Mucosa of descending colon (tissue), 3 donors: ENCODE measurements at regions not wholly inside any gene's neighbourhood (a gene's known extent, or its start where the extent isn't known, plus 50 kb on each side); places are given as distances from the start of the nearest gene placed in this dataset.
"Not testable (repeated sequence)": the region's sequence is repeated elsewhere in the genome, so short reads cannot be mapped to it uniquely, and the experiment has no call there.

Source experiments
- ATAC-seq: fragments of 200-7000 bp; cut with Tn5 transposase; one replicate; pipeline ENCODE4 v1.9.1; 2020; ENCODE audit warnings: mild to moderate bottlenecking, moderate library complexity
- DNase-seq, 3 donors: peaks; one replicate each; pipeline ENCODE4 v3.0.0-alpha.2; 2020
- H3K36me3 ChIP-seq: fragments of 200-600 bp; one replicate; pipeline ENCODE4 v1.8.0; 2021; ENCODE audit warnings: low read depth, mild to moderate bottlenecking
- H3K4me1 ChIP-seq: fragments of 200-600 bp; one replicate; pipeline ENCODE4 v1.8.0; 2021; ENCODE audit warnings: low read depth, mild to moderate bottlenecking
- H3K4me3 ChIP-seq: fragments of 200-600 bp; one replicate; pipeline ENCODE4 v1.8.0; 2021; ENCODE audit warnings: mild to moderate bottlenecking
- H3K9me3 ChIP-seq: fragments of 200-600 bp; one replicate; pipeline ENCODE4 v1.8.0; 2021; ENCODE audit warnings: mild to moderate bottlenecking
- intact Hi-C, 2 donors: fragments of 100-400 bp; cut with DNase I in 1 of 2; cut with micrococcal nuclease in 1 of 2; formaldehyde crosslinking; loops; one replicate each; pipeline versions ENCODE4 v1.11.0 to v1.11.1; 2022; cut with DNase I, micrococcal nuclease
- TF ChIP-seq, protein P1 (sequence below): fragments of 200-600 bp; IDR thresholded peaks from one replicate; pipeline ENCODE4 v1.8.0; 2022; ENCODE audit warnings: antibody characterized with exemption, mild to moderate bottlenecking
- donor health status: DM: no; HTN: no; CAD: no; lungs with moderate emphysema.
- donor health status: DM: no; HTN: no; CAD: no.
- donor health status: DM: no; HTN: yes; CAD: no.

DNA sequence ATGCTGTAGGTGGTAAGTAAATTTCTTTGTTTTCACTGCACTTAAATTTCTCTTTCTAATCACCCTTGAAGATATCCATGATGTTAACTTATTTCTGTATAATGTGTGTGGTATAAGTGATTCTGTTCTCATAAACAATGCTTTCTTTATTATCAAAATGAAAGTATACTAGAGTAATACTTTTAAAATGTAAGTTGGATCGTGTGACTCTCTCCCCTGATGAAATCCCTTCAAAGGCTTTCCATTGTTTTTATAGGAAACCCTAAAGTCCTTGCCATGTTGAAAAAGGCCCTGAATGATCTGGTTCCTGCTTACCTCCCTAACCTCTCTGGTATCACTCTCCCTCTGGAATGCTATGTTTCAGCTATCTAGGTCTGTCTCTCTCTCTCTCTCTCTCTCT, 191.1 kb upstream of the LHX8 start:
- ATAC-seq (no peak), DNase-seq (no peak)
- Histone ChIP-seq H3K9me3 (peaks cover 8% of the 10 kb centered on the region), H3K4me1 (no peaks in the 10 kb centered on the region), H3K36me3 (no peaks in the 10 kb centered on the region), H3K4me3 (no peak overlapping the region)
- intact Hi-C loops = no loop called here
- TF ChIP-seq, protein P1, sequence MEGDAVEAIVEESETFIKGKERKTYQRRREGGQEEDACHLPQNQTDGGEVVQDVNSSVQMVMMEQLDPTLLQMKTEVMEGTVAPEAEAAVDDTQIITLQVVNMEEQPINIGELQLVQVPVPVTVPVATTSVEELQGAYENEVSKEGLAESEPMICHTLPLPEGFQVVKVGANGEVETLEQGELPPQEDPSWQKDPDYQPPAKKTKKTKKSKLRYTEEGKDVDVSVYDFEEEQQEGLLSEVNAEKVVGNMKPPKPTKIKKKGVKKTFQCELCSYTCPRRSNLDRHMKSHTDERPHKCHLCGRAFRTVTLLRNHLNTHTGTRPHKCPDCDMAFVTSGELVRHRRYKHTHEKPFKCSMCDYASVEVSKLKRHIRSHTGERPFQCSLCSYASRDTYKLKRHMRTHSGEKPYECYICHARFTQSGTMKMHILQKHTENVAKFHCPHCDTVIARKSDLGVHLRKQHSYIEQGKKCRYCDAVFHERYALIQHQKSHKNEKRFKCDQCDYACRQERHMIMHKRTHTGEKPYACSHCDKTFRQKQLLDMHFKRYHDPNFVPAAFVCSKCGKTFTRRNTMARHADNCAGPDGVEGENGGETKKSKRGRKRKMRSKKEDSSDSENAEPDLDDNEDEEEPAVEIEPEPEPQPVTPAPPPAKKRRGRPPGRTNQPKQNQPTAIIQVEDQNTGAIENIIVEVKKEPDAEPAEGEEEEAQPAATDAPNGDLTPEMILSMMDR = no peak

DNA sequence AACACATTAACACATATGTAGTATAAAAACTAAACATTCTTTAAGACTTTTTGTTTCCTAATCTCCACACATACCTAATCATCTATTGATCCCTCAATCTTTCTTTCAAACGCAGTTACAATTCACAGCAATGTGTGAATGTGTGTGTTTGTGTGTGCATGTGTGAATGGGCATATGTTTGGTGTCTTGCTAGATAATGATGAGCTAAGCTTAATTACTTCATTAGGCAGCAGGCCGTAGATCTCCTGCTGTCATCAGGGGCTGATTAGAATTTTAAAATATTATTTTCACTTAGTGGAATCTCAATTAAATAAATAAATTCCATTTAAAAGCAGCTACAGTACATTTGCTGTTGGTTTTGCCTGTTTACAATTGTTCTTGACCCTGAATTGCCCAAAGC, 187.8 kb upstream of the LHX8 start:
- Histone ChIP-seq H3K4me1 (no peaks in the 10 kb centered on the region), H3K36me3 (no peaks in the 10 kb centered on the region), H3K9me3 (peaks cover 11% of the 10 kb centered on the region), H3K4me3 (no peak overlapping the region)
- DNase-seq (no peak), ATAC-seq (no peak)
- intact Hi-C loops = no loop called here
- TF ChIP-seq, protein P1 = no peak

DNA sequence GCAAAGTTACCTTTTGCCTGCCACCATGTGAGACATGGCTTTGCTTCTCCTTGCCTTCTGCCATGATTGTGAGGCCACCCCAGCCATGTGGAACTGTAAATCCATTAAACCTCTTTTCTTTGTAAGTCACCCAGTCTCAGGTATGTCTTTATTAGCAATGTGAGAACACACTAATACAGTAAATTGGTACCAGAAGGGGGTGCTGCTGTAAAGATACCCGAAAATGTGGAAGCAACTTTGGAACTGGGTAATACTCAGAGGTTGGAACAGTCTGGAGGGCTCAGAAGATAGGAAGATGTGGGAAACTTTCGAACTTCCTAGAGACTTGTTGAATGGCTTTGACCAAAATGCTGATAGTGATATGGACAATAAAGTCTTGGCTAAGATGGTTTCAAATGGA, 184.8 kb upstream of the LHX8 start:
- H3K4me3 ChIP-seq, ATAC-seq, intact Hi-C loops: not testable (repeated sequence)

DNA sequence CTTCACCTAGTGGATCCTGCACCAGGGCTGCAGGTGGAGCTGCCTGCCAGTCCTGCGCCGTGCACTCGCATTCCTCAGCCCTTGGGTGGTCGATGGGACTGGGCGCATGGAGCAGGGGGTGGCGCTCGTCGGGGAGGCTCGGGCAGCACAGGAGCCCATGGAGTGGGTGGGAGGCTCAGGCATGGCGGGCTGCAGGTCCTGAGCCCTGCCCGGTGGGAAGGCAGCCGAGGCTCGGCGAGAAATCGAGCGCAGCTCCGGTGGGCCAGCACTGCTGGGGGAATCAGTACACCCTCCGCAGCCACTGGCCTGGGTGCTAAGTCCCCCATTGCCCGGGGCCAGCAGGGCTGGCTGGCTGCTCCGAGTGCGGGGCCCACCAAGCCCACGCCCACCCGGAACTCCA, 182.2 kb upstream of the LHX8 start:
- DNase-seq, H3K4me1 ChIP-seq, H3K9me3 ChIP-seq, H3K36me3 ChIP-seq, H3K4me3 ChIP-seq, ATAC-seq, intact Hi-C loops: not testable (repeated sequence)

More for the DNA sequence above, 184.8 kb upstream of the LHX8 start:
- not testable (repeated sequence) for H3K9me3 ChIP-seq, H3K36me3 ChIP-seq, DNase-seq, H3K4me1 ChIP-seq

DNA sequence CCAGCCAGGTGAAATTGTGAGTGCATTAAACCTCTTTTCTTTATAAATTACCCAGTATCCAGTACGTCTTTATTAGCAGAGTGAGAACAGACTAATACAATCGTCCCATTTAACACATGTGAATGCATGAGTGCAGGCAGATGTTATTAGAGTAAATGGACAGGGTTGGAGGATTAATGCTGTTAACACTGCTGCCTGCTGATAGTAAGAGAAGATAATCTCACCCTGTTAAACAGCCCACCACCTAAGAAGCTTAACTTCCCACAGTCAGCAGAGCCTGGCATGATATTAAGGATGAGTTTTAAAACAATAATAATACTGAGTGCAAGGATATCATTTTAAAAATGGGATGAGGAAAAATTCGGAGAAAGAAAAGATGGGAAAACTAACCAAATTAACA, 181.4 kb upstream of the LHX8 start:
- H3K4me1 ChIP-seq = no peaks in the 10 kb centered on the region
- DNase-seq (no peak), ATAC-seq (no peak)
- H3K36me3 ChIP-seq = no peaks in the 10 kb centered on the region
- TF ChIP-seq, protein P1 = no peak
- peaks cover 3% of the 10 kb centered on the region for H3K9me3 ChIP-seq
- no peak overlapping the region for H3K4me3 ChIP-seq
- intact Hi-C loops = no loop called here

DNA sequence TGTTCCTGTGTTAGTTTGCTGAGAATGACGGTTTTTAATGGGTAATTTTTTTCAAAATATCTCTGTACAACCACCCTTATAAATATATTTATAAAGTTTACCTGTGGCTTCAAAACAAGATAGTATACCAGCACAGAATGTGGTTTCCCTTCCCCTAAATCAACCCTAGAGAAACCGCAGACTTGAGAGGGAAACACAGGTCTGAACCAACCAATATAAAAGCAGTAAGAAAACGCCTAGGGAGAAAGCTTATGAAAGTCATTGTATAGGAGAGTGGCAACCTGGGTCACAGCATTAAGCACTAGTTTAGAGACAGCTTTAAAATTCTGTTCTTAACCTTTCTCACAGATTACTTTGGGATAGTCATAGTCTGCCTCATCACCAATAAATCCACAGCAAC, 180.6 kb upstream of the LHX8 start:
- no peak for DNase-seq
- ATAC-seq = no peak
- TF ChIP-seq, protein P1 = no peak
- H3K36me3 ChIP-seq = no peaks in the 10 kb centered on the region
- intact Hi-C loops = no loop called here
- H3K4me1 ChIP-seq = no peaks in the 10 kb centered on the region
- no peak overlapping the region for H3K4me3 ChIP-seq
- H3K9me3 ChIP-seq = peaks cover 3% of the 10 kb centered on the region

DNA sequence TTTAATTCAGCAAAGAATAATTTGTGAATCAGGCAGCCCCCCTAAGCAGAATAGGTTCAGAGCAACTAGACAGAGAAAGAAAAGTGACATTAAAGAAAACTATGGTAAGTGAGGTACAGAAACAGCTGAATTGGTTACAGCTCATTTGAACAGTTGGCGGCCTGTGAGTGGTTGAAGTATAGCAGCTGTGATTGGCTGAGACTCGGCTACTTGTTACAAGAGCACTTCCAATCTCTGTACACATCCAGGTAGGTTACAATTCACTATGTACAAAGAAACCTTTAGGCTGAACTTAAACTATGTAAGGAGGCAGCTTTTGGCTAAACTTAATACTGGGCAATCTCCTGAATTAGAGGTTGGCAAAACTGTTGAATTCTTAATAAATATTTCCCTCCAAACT, 171.1 kb upstream of the LHX8 start:
- TF ChIP-seq, protein P1 = no peak
- ATAC-seq = no peak
- no peaks in the 10 kb centered on the region for H3K4me1 ChIP-seq
- intact Hi-C loops = no loop called here
- H3K9me3 ChIP-seq = no peaks in the 10 kb centered on the region
- no peak overlapping the region for H3K4me3 ChIP-seq
- H3K36me3 ChIP-seq = no peaks in the 10 kb centered on the region
- DNase-seq = no peak
